Activated T-cell treated with anti-CD3 and anti-CD28 coated beads for 48 hours (primary cell): ENCODE measurements at regions not wholly inside any gene's neighbourhood (a gene's known extent, or its start where the extent isn't known, plus 50 kb on each side); places are given as distances from the start of the nearest gene placed in this dataset.

Source experiments
- DNase-seq: peaks from one replicate; pipeline ENCODE4 v3.0.0-alpha.2; 2020; ENCODE audit warnings: low read depth

GRCh38 chr1:60173006-60173405 is 99.4 kb upstream of the C1orf87 start:
- DNase-seq: no peak

GRCh38 chr1:60171801-60172200 is 98.2 kb upstream of the C1orf87 start:
- DNase-seq: no peak

DNA sequence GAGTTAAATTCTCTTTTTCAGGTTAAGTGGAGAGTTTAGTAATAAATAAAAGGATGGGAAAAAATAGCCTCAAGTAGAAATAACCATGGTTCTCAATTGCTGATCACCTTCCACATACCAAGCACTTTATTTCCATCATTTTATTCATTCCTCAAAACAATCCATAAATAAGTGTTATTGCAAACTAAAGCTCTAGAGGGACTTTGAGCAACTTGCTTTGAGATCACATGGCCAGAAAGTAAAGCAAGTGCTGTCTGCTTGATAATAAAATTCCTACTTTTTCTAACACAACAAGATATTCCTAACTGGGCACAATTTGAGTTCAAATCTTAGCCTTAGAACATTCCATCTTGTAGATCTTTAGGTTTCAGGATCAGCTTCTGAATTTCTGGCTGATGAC is 97.1 kb upstream of the C1orf87 start:
- no peak for DNase-seq

DNA sequence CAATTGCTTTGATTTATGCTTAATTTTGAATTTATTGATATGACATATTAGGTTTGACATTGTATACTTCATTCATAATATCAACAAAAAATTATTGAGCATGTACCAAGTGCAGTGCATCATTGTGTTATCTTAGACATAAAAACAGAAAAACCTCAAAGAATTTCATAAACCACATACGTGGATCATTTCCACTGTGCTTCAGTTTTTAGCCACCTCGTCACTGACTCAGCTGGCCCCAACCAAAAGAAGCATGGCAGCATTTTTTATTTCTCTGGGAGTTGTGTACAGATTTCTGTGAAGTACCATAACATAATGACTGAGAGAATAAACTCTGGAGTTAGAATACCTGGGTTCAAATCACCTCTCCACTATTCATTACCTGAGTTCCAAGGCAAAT is 95.6 kb upstream of the C1orf87 start:
- DNase-seq: no peak

DNA sequence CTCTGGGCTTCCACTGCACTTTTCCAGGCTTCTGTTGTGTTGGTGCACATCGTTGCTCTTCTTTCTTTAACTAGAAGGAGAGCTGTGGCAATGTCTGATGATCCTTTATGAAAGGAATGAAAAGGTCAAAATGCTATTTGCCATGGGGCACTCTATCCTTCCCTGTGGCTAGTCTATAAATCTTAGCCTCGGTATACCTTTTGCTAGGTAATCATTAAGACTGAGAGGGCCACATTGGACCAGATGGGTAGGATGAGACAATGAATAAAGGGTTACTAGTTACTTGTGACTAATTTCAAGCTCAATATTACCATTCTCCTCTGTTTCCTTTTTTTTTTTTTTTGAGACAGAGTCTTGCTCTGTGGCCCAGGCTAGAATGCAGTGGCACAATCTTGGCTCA is 89.4 kb upstream of the C1orf87 start:
- no peak for DNase-seq

DNA sequence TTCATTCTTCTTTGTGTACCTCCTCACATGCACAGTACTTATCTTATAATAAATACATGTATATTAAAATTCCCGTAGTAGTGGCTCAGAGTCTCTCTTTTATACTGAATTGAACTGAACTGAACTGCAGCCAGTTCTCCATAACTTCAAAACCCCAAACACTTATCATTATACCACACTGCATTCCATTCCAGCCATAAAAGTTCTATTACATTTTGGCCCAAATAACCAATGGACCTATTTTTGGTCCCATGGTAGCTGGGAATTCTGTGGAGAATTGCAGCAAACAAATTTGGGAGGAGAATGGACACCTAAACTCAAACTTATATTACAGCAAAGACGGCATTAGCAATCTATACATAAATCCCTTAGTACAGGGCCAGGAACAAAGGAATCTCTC is 86.6 kb upstream of the C1orf87 start:
- no peak for DNase-seq

DNA sequence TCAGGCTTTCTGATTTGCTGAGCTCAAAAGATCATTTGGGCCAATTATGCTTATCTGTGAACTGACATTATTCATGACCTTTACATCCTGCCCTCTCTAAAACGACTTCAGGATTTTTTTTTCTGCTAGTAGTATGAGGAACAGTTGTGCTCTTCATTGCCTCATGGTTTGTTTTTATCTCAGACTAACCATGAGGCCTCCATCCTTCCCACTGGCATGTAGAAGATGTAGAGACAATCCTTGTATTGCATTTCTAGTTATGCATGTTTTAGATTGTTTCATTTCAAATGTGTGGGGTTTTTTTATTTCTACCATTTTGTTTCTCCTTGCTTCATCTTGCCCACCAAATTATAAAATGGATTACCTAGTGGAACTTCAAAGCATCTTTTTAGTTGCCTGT is 82.8 kb upstream of the C1orf87 start:
- no peak for DNase-seq

- DNase-seq: no peak
These were observed 80.4 kb upstream of the C1orf87 start for GRCh38 chr1:60153961-60154360.

DNA sequence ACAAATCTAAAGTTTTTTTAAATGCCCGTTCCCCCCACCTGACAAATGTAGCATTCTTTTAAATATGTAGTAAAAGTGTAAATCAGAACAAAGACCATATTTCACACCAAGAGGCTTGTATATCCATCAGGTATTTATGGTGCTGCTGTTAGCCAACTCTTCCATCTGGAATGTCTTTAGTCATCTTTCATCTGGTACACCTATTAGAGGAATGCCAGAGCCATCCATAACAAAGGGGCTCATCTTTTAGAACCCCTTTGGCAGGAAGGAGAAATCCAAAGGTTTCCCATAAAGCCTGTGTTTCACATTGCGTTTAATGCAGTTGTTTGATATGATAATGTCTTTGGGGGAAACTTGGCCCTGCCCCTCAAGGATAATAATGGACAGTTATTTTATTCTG is 79.3 kb upstream of the C1orf87 start:
- DNase-seq: no peak

DNA sequence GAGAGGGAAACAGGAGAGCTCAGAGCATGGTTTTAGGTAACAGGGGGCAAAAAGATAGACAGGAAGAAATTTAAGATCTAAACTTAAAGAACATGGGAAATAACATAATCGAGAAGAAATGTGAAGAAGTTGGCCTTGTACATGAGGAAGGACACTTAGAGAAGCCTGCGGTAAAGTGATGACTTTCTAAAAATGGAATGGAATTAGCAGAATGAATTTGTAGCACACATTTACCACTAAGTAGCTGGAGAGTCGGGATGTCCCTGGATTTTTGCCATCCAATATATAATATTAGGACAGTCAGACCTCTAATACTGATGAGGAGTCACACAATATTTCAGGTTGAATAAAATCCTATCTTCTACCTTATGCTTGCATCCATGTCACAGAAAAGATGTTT is 77.7 kb upstream of the C1orf87 start:
- no peak for DNase-seq

DNA sequence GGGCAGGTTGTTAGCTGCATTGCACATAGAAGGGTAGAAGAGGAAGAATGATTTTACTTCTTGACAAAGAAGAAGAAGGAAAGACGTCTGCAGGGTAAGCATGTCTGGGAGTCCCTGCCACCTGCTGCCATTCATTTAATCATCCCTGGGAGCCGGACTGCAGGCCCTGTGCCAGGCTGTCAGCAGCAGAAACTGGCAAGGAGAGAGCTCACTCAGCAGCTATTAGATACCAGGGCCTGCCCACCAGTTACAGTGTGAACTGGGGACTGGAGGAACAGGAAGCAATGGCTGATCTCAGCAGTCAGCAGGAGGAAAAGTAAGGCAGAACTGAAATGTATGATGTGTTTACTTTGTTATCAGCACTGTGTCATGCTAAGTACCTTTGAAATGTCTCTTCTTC is 75.7 kb upstream of the C1orf87 start:
- no peak for DNase-seq

- DNase-seq: no peak
These were observed 73.3 kb upstream of the C1orf87 start for GRCh38 chr1:60146884-60147283.

GRCh38 chr1:60145771-60146170 is 72.2 kb upstream of the C1orf87 start:
- no peak for DNase-seq

DNA sequence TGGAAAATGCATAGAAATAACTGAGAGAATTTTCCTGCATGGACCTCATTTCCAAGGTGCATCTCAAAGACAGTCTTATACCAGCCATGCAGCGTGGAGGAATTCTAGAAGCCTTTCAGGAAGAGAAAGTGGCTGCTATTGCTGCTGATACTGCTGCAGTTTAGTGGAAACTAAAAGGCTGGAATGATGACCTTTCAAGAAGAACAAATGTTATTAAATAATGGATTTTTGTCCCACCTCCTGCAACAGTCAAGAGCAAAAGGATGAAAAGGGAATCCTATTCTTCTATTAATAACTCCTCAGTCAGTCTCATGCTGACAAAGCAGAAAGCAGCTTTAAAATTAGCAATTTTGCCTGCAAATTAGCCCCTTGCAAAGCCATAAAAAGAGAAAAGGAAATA is 68.2 kb upstream of the C1orf87 start:
- DNase-seq: no peak

DNA sequence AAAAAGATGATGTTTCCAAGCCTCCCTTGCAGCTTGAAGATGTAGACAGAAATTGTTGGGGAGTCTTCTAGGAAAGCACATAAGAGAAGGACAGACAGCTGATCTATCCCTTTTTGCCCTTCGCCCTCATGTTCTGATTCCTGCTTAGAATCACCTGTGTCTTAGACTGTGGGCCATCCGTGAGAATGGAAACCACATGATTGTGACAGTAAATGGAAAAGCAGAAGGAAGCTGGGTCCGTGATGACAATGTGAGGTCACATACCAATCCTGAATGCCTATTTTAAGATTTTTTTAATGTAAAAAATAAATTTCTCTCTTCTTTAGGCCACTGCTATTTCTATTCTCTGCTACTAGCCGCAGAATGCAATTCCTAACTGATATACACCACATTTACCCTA is 67.7 kb upstream of the C1orf87 start:
- DNase-seq: no peak

- no peak for DNase-seq
These were observed 63.8 kb upstream of the C1orf87 start for GRCh38 chr1:60137406-60137805.

GRCh38 chr1:60136395-60136794 is 62.8 kb upstream of the C1orf87 start:
- DNase-seq: no peak

GRCh38 chr1:60134716-60135115 is 61.1 kb upstream of the C1orf87 start:
- DNase-seq: no peak

GRCh38 chr1:60133848-60134247 is 60.3 kb upstream of the C1orf87 start:
- no peak for DNase-seq

DNA sequence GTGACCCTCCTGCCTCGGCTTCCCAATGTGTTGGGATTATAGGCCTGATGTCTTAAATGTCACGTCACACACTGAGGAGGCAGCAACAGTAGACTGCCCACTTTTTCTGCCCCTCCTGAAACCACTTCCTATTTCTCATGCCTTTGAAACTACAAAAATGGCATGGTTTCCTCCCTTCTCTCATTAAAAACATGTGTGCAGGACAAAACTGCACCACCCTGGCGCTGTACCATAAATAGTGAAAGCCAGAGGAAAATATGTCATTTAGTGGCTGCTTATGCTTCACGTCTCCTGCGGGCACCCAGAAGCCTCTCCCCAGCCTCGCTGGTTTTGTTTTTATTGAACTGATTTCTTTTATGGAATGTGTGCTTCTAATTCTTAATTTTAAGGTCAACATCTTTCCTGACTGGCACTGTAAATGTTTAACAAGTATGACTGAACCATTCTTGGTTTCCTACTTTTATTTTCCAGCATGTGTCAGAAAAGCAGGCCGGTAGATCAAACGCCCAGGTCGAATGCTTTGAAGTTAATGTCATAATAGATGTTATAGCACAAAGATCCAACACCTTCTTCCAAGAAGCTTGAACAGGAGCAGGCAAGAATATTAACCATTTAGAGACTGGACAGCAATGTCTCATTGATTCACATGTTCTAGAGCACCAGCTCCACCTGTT is 59.6 kb upstream of the C1orf87 start:
- no peak for DNase-seq

- no peak for DNase-seq
These were observed 58.5 kb upstream of the C1orf87 start for GRCh38 chr1:60132108-60132507.

GRCh38 chr1:60130703-60131102 is 57.1 kb upstream of the C1orf87 start:
- no peak for DNase-seq

- no peak for DNase-seq
These were observed 56.3 kb upstream of the C1orf87 start for GRCh38 chr1:60129911-60130310.

GRCh38 chr1:60126723-60127122 is 53.2 kb upstream of the C1orf87 start:
- no peak for DNase-seq
